ENCODE measurements at regions not wholly inside any gene's neighbourhood (a gene's known extent, or its start where the extent isn't known, plus 50 kb on each side); places are given as distances from the start of the nearest gene placed in this dataset.
"Not testable (repeated sequence)": the region's sequence is repeated elsewhere in the genome, so short reads cannot be mapped to it uniquely, and the experiment has no call there.

- no peak for DNase-seq
These were observed 1077.5 kb downstream of the PCDH9 start for GRCh38 chr13:66152596-66152995.

- not testable (repeated sequence) for DNase-seq
These were observed 1085.8 kb downstream of the PCDH9 start for GRCh38 chr13:66144357-66144756.

GRCh38 chr13:66139701-66140100 lies 1090.4 kb downstream of the PCDH9 start:
- DNase-seq: no peak

GRCh38 chr13:66139250-66139649 lies 1090.9 kb downstream of the PCDH9 start:
- DNase-seq: no peak

- DNase-seq: no peak
These were observed 1091.8 kb downstream of the PCDH9 start for GRCh38 chr13:66138172-66138811.

GRCh38 chr13:66137384-66137783 lies 1092.8 kb downstream of the PCDH9 start:
- DNase-seq: no peak

GRCh38 chr13:66128692-66129269 lies 1101.4 kb downstream of the PCDH9 start:
- DNase-seq: no peak

GRCh38 chr13:66128201-66128600 lies 1101.9 kb downstream of the PCDH9 start:
- no peak for DNase-seq

GRCh38 chr13:66117563-66117962 lies 1112.6 kb downstream of the PCDH9 start:
- DNase-seq: no peak

GRCh38 chr13:66113882-66114526 lies 1116.1 kb downstream of the PCDH9 start:
- no peak for DNase-seq

GRCh38 chr13:66111628-66112027 lies 1118.5 kb downstream of the PCDH9 start:
- DNase-seq: no peak

GRCh38 chr13:66106246-66106645 lies 1123.9 kb downstream of the PCDH9 start:
- no peak for DNase-seq

- no peak for DNase-seq
These were observed 1127.3 kb downstream of the PCDH9 start for GRCh38 chr13:66102864-66103263.

GRCh38 chr13:66099825-66100224 lies 1130.3 kb downstream of the PCDH9 start:
- no peak for DNase-seq

- DNase-seq: no peak
These were observed 1131.1 kb downstream of the PCDH9 start for GRCh38 chr13:66098931-66099628.

GRCh38 chr13:66089711-66090110 lies 1140.4 kb downstream of the PCDH9 start:
- DNase-seq: no peak

GRCh38 chr13:66087269-66087710 lies 1142.8 kb downstream of the PCDH9 start:
- DNase-seq: no peak

- no peak for DNase-seq
These were observed 1152.9 kb downstream of the PCDH9 start for GRCh38 chr13:66077132-66077689.

- DNase-seq: no peak
These were observed 1153.7 kb downstream of the PCDH9 start for GRCh38 chr13:66076417-66076816.

GRCh38 chr13:66074018-66074615 lies 1156.0 kb downstream of the PCDH9 start:
- DNase-seq: no peak

GRCh38 chr13:66072097-66072496 lies 1158.0 kb downstream of the PCDH9 start:
- not testable (repeated sequence) for DNase-seq

GRCh38 chr13:66071608-66072007 lies 1158.5 kb downstream of the PCDH9 start:
- DNase-seq: no peak

GRCh38 chr13:66071029-66071428 lies 1159.1 kb downstream of the PCDH9 start:
- no peak for DNase-seq
